Ishikawa (cell line): ENCODE measurements at regions not wholly inside any gene's neighbourhood (a gene's known extent, or its start where the extent isn't known, plus 50 kb on each side); places are given as distances from the start of the nearest gene placed in this dataset.

Experiments
- EP300 ChIP-seq: IDR thresholded peaks from 2 replicates; pipeline ENCODE4 v1.6.1; 2012; ENCODE audit warnings: borderline replicate concordance
- FOXM1 ChIP-seq: IDR thresholded peaks from 2 replicates; pipeline ENCODE4 v1.6.1; 2012; ENCODE audit warnings: low read depth, borderline replicate concordance
- TAF1 ChIP-seq: IDR thresholded peaks from 2 replicates; pipeline ENCODE4 v1.6.1; 2012; ENCODE audit warnings: low read depth, mild to moderate bottlenecking
- TF ChIP-seq, protein P1 (sequence below): IDR thresholded peaks from 2 replicates; pipeline ENCODE4 v1.6.1; 2012; ENCODE audit warnings: low read depth, mild to moderate bottlenecking
- TF ChIP-seq, protein P2 (sequence below): IDR thresholded peaks from 2 replicates; pipeline ENCODE4 v1.6.1; 2012

DNA sequence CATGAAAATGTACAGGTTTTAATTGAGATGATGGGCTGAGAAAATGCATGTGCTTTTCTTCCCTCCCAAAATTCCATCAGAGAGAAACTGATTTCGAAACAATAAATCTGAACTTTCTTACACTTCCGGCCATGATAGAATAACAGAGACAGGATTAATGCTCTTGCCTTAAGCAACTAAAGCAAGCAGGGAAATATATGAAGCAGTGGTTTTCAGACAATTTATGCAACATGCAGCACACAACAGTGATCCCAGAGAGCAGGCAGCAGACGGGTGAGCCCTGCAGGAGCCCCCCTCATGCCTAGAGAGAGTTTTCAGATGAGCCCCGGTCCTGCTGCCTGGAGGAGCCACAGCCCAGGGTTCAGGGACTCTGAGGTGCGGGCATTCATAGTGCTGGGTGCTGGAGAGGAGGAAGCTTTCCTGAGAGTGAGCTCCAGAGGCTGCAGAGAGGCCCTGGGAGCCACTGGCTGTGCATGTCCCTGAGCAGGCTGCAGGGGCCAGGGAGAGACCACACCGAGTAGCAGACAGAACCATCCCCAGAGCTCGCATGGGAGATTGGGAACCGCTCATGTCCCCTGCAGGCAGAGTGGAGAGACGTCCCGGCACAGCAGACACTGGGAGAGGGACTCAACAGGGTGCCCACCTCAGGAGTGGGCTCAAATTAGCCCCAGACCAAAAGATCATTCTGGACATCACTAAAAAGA, 143.5 kb downstream of the OLFM1 start:
- TF ChIP-seq, protein P1, sequence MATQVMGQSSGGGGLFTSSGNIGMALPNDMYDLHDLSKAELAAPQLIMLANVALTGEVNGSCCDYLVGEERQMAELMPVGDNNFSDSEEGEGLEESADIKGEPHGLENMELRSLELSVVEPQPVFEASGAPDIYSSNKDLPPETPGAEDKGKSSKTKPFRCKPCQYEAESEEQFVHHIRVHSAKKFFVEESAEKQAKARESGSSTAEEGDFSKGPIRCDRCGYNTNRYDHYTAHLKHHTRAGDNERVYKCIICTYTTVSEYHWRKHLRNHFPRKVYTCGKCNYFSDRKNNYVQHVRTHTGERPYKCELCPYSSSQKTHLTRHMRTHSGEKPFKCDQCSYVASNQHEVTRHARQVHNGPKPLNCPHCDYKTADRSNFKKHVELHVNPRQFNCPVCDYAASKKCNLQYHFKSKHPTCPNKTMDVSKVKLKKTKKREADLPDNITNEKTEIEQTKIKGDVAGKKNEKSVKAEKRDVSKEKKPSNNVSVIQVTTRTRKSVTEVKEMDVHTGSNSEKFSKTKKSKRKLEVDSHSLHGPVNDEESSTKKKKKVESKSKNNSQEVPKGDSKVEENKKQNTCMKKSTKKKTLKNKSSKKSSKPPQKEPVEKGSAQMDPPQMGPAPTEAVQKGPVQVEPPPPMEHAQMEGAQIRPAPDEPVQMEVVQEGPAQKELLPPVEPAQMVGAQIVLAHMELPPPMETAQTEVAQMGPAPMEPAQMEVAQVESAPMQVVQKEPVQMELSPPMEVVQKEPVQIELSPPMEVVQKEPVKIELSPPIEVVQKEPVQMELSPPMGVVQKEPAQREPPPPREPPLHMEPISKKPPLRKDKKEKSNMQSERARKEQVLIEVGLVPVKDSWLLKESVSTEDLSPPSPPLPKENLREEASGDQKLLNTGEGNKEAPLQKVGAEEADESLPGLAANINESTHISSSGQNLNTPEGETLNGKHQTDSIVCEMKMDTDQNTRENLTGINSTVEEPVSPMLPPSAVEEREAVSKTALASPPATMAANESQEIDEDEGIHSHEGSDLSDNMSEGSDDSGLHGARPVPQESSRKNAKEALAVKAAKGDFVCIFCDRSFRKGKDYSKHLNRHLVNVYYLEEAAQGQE: no peak
- TF ChIP-seq FOXM1: no peak
- TF ChIP-seq, protein P2, sequence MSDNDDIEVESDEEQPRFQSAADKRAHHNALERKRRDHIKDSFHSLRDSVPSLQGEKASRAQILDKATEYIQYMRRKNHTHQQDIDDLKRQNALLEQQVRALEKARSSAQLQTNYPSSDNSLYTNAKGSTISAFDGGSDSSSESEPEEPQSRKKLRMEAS: no peak
- no peak for TF ChIP-seq EP300
- no peak for TF ChIP-seq TAF1
